BLaER1 treated with 17β-estradiol and CSF1 and Interleukin-3, amounts not matched to agents 10 nM and 100 nM (cell line): ENCODE measurements at regions not wholly inside any gene's neighbourhood (a gene's known extent, or its start where the extent isn't known, plus 50 kb on each side); places are given as distances from the start of the nearest gene placed in this dataset.
A peak's percentile ranks its signal among the peaks of the same experiment; 100 is the strongest.

ENCODE experiments used
- H3K27ac ChIP-seq, 11 experiments: shearing (Covaris generic); formaldehyde crosslinking; 2 replicates each; pipeline ENCODE4 v1.8.1; 2022
- H3K27me3 ChIP-seq, 11 experiments: shearing (Covaris generic); formaldehyde crosslinking; 2 replicates each; pipeline ENCODE4 v1.8.1; 2022
- H3K36me3 ChIP-seq, 11 experiments: shearing (Covaris generic); formaldehyde crosslinking; 2 replicates each; pipeline ENCODE4 v1.8.1; 2022
- H3K4me1 ChIP-seq, 10 experiments: shearing (Covaris generic); formaldehyde crosslinking; 2 replicates each; pipeline ENCODE4 v1.8.1; 2022
- H3K4me2 ChIP-seq, 11 experiments: shearing (Covaris generic); formaldehyde crosslinking; 2 replicates each; pipeline ENCODE4 v1.8.1; 2022
- H3K4me3 ChIP-seq, 10 experiments: shearing (Covaris generic); formaldehyde crosslinking; 2 replicates each; pipeline ENCODE4 v1.8.1; 2022
- H3K9ac ChIP-seq, 11 experiments: shearing (Covaris generic); formaldehyde crosslinking; 2 replicates each; pipeline ENCODE4 v1.8.1; 2022
- H3K9me3 ChIP-seq, 11 experiments: shearing (Covaris generic); formaldehyde crosslinking; replicated peaks in 1 of 11; 2 replicates each; pipeline ENCODE4 v1.8.1; 2022
- H4K20me1 ChIP-seq, 11 experiments: shearing (Covaris generic); formaldehyde crosslinking; 2 replicates each; pipeline ENCODE4 v1.8.1; 2022
- Cebpa-rat ChIP-seq, 11 experiments: shearing (Covaris generic); IDR thresholded peaks; 2 replicates each; pipeline ENCODE4 v1.8.1; 2022

DNA sequence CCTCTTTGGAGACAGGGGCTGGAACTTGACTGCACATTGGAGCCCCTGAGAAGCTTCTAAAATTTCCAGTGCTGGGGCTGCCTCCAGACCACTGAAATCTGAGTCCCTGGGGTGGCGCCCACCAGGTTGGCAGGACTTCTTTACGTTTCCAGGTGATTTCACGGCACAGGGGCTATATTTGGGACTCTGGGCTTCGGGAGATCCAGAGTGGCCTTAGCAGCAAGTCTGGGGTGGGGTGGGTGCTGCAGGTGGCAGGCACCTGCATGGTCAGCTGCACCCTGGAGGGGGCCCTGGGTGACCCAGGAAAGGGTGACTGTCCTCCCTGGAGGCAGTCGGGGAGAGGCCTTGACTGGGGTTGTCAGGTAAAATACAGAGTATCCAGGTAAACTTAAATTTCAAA is 135.5 kb upstream of the PHACTR3 start:
- Histone ChIP-seq H4K20me1 (no peaks in the 10 kb centered on the region), H3K9ac (0 out of 22 replicates have a peak overlapping the region, but pooled peaks of 1 of the 11 experiments have one; percentile 14), H3K4me1 (peaks cover 0 to 75% (median 56%) of the 10 kb centered on the region in 10 experiments; a peak in 17 of 20 replicates), H3K9me3 (peaks cover 0 to 8% (median 5%) of the 10 kb centered on the region in 11 experiments; a peak in 7 of 22 replicates), H3K4me3 (no peak overlapping the region), H3K36me3 (no peaks in the 10 kb centered on the region; a peak in 1 of 22 replicates), H3K4me2 (peak overlapping the region in 6 of 11 experiments; percentile 69 to 82 (median 76); a peak in 11 of 22 replicates), H3K27ac (no peak overlapping the region), H3K27me3 (peaks cover 20 to 39% (median 29%) of the 10 kb centered on the region in 11 experiments)
- no peak for TF ChIP-seq Cebpa-rat (IDR thresholded peaks at IDR 0.05)

DNA sequence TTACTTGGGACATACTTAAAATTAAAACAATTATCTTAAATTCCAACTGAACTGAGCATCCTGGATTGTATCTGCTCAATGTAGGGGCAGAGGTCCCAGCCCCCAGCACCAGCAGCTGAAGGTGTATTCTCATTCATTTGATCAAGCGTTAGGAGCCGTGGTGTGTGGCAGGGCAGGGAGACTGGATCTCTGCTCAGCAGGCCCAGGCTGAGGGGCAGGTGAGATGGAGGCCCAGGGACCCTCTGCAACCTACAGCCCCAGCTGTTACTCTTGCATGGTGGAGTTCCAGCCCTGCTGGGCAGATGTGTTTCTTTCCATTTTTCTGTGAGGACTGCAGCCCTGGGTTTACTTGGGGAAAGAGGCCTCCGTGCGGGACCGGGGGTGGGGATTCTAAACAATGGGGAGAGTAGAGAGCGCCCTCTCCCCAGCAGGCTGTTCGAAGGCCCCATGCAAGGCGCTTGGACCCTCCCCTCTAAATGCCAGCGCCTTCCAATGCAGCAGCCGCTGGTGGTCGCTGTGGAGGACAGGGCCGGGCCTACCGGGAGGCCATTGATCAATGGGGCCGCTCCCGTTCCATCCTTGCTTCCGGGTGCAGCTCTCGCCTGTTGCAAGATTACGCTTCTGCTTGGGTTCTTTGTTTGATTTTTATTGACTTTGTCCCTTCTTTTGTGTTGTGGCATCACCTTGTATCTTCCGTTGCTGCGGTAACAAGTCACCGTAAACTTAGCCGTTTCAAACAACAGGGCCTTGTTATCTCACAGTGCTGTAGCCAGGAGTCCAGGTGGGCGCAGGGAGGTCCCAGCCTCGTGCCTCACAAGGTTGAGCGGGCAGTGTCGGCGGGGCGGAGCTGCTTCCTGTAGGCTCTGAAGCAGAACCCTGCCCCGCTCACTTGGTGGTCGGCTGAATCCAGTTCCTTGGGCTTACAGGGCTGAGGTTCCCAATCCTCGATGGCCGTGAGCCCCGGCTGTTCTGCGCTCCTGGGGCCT is 134.8 kb upstream of the PHACTR3 start:
- no peak overlapping the region; a peak in 1 of 20 replicates for H3K4me3 ChIP-seq
- peak overlapping the region; percentile 14 to 82 (median 69); a peak in 18 of 22 replicates for H3K4me2 ChIP-seq
- H3K36me3 ChIP-seq, result no peaks in the 10 kb centered on the region; a peak in 1 of 22 replicates
- H3K4me1 ChIP-seq, result peaks cover 0 to 72% (median 56%) of the 10 kb centered on the region in 10 experiments; a peak in 17 of 20 replicates
- H3K9me3 ChIP-seq, result 0 out of 22 replicates have a peak, but pooled peaks cover 0 to under 1% (median 0%) of the 10 kb centered on the region in 11 experiments
- peaks cover 20 to 39% (median 29%) of the 10 kb centered on the region in 11 experiments for H3K27me3 ChIP-seq
- H4K20me1 ChIP-seq, result no peaks in the 10 kb centered on the region
- H3K27ac ChIP-seq, result peak overlapping the region in 1 of 11 experiments; percentile 32; a peak in 1 of 22 replicates
- no peak for TF ChIP-seq Cebpa-rat (IDR thresholded peaks at IDR 0.05)
- H3K9ac ChIP-seq, result peak overlapping the region in 2 of 11 experiments; percentile 2 to 23; a peak in 1 of 22 replicates

DNA sequence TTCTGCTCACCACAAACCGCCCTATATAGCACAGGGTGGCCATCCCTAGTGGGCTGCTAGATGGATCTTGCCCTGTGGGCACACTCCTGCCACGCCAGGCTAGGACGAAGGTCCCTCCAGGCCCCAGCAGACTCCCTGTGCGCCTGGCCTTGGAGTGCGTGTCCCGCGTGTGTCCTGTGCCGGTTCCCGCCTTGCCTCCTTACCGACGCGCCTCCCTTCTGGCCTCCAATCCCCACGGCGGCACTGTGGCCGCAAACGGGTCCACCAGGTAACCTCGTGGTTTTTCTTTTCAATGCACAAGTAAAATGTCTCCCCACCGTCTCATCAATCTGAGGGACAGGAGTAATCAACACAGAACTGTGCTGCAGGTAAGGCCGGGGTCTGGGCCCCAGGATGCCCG is 133.8 kb upstream of the PHACTR3 start:
- peaks cover 0 to 62% (median 53%) of the 10 kb centered on the region in 10 experiments; a peak in 17 of 20 replicates for H3K4me1 ChIP-seq
- TF ChIP-seq Cebpa-rat (IDR thresholded peaks at IDR 0.05), result no peak
- peak overlapping the region in 1 of 11 experiments; percentile 32; a peak in 1 of 22 replicates for H3K27ac ChIP-seq
- H3K9me3 ChIP-seq, result no peaks in the 10 kb centered on the region
- no peaks in the 10 kb centered on the region; a peak in 1 of 22 replicates for H3K36me3 ChIP-seq
- H3K4me2 ChIP-seq, result peak overlapping the region in 10 of 11 experiments; percentile 14 to 82 (median 72); a peak in 17 of 22 replicates
- H3K9ac ChIP-seq, result peak overlapping the region in 2 of 11 experiments; percentile 2 to 23; a peak in 2 of 22 replicates
- no peak overlapping the region for H3K4me3 ChIP-seq
- no peaks in the 10 kb centered on the region for H4K20me1 ChIP-seq
- peaks cover 20 to 39% (median 29%) of the 10 kb centered on the region in 11 experiments for H3K27me3 ChIP-seq

- Histone ChIP-seq H3K36me3 (no peaks in the 10 kb centered on the region; a peak in 1 of 22 replicates), H3K9me3 (no peaks in the 10 kb centered on the region), H3K27me3 (peaks cover 20 to 39% (median 29%) of the 10 kb centered on the region in 11 experiments), H3K9ac (no peak overlapping the region), H3K4me1 (peaks cover 0 to 49% (median 41%) of the 10 kb centered on the region in 10 experiments; a peak in 17 of 20 replicates), H3K4me2 (peak overlapping the region in 3 of 11 experiments; percentile 78 to 82 (median 80); a peak in 1 of 22 replicates), H3K4me3 (no peak overlapping the region), H4K20me1 (no peaks in the 10 kb centered on the region), H3K27ac (no peak overlapping the region)
- no peak for TF ChIP-seq Cebpa-rat (IDR thresholded peaks at IDR 0.05)
Measured at GRCh38 chr20:59471653-59472421, 132.5 kb upstream of the PHACTR3 start.

- Histone ChIP-seq H3K4me3 (no peak overlapping the region), H3K9me3 (no peaks in the 10 kb centered on the region), H4K20me1 (no peaks in the 10 kb centered on the region)
Measured at GRCh38 chr20:59473742-59474141, 130.6 kb upstream of the PHACTR3 start.

GRCh38 chr20:59481067-59481466 is 123.3 kb upstream of the PHACTR3 start:
- Histone ChIP-seq H3K27ac (no peak overlapping the region), H3K9ac (no peak overlapping the region), H3K36me3 (no peaks in the 10 kb centered on the region), H4K20me1 (no peaks in the 10 kb centered on the region), H3K4me3 (no peak overlapping the region), H3K4me2 (peak overlapping the region in 9 of 11 experiments; percentile 15 to 66 (median 47); a peak in 16 of 22 replicates), H3K27me3 (no peaks in the 10 kb centered on the region), H3K4me1 (peaks cover 0 to 13% (median 9%) of the 10 kb centered on the region in 10 experiments; a peak in 14 of 20 replicates), H3K9me3 (no peaks in the 10 kb centered on the region)
- no peak for TF ChIP-seq Cebpa-rat (IDR thresholded peaks at IDR 0.05)

More at GRCh38 chr20:59473742-59474141, 130.6 kb upstream of the PHACTR3 start:
- Histone ChIP-seq H3K4me2 (no peak overlapping the region), H3K4me1 (peaks cover 0 to 30% (median 23%) of the 10 kb centered on the region in 10 experiments; a peak in 16 of 20 replicates), H3K9ac (no peak overlapping the region), H3K36me3 (no peaks in the 10 kb centered on the region; a peak in 1 of 22 replicates), H3K27ac (no peak overlapping the region), H3K27me3 (peaks cover 20 to 31% (median 29%) of the 10 kb centered on the region in 11 experiments)
- TF ChIP-seq Cebpa-rat (IDR thresholded peaks at IDR 0.05), result no peak

DNA sequence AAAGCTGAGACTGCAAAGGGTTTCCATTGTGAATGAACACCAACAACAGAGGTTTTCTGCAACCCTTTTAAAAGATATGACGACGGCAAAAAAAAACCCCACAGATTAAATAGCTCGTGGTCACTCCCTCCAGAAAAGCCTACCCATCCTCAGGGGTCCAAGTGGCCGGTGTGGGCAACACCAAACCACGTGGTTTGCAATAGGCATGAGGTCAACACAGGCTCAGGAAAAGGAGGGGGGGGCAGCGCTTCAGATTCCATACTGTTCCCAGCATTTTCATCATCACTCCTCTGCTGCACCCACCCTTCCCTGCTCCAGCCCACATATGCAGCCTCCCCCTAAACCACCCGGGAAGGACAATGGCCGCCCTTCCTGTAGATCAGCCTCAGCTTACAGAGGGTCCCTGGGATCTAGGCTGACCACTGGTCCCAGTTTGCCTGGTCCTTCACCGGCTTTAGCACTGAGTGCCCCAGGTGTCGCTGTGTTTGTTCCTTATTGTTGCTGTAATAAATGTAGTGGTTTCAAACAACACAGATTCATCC is 122.8 kb upstream of the PHACTR3 start:
- no peak for TF ChIP-seq Cebpa-rat (IDR thresholded peaks at IDR 0.05)
- Histone ChIP-seq H3K9ac (no peak overlapping the region), H4K20me1 (no peaks in the 10 kb centered on the region), H3K9me3 (no peaks in the 10 kb centered on the region), H3K27me3 (no peaks in the 10 kb centered on the region), H3K4me3 (no peak overlapping the region), H3K4me1 (peaks cover 0 to 13% (median 9%) of the 10 kb centered on the region in 10 experiments; a peak in 14 of 20 replicates), H3K4me2 (peak overlapping the region in 9 of 11 experiments; percentile 15 to 66 (median 47); a peak in 17 of 22 replicates), H3K36me3 (no peaks in the 10 kb centered on the region), H3K27ac (no peak overlapping the region)
